ENCODE measurements at regions not wholly inside any gene's neighbourhood (a gene's known extent, or its start where the extent isn't known, plus 50 kb on each side); places are given as distances from the start of the nearest gene placed in this dataset.

GRCh38 chr3:194042927-194043326, 93.0 kb upstream of the HES1 start:
- no peak for DNase-seq (ENCODE audit: low read depth)
- no peak for TF ChIP-seq CTCF (conservative IDR thresholded peaks at IDR 0.05; ENCODE audit: low read depth, low read length)
- no peak overlapping the region for H3K4me3 ChIP-seq (ENCODE audit: low read length)

- H3K4me3 ChIP-seq (ENCODE audit: low read length) = no peak overlapping the region
- DNase-seq (ENCODE audit: low read depth) = no peak
- no peak for TF ChIP-seq CTCF (conservative IDR thresholded peaks at IDR 0.05; ENCODE audit: low read depth, low read length)
Measured at GRCh38 chr3:194043516-194043915, 92.4 kb upstream of the HES1 start.

- no peak overlapping the region for H3K4me3 ChIP-seq (ENCODE audit: low read length)
- DNase-seq (ENCODE audit: low read depth) = no peak
- no peak for TF ChIP-seq CTCF (conservative IDR thresholded peaks at IDR 0.05; ENCODE audit: low read depth, low read length)
Measured at GRCh38 chr3:194045289-194045688, 90.7 kb upstream of the HES1 start.

- H3K4me3 ChIP-seq (ENCODE audit: low read length) = no peak overlapping the region
- TF ChIP-seq CTCF (conservative IDR thresholded peaks at IDR 0.05; ENCODE audit: low read depth, low read length) = no peak
- DNase-seq (ENCODE audit: low read depth) = no peak
Measured at GRCh38 chr3:194045919-194046318, 90.0 kb upstream of the HES1 start.

- TF ChIP-seq CTCF (conservative IDR thresholded peaks at IDR 0.05; ENCODE audit: low read depth, low read length) = no peak
- DNase-seq (ENCODE audit: low read depth) = no peak
- H3K4me3 ChIP-seq (ENCODE audit: low read length) = no peak overlapping the region
Measured at GRCh38 chr3:194046531-194046930, 89.4 kb upstream of the HES1 start.

GRCh38 chr3:194046995-194047645, 88.8 kb upstream of the HES1 start:
- H3K4me3 ChIP-seq (ENCODE audit: low read length) = no peak overlapping the region
- no peak for DNase-seq (ENCODE audit: low read depth)
- no peak for TF ChIP-seq CTCF (conservative IDR thresholded peaks at IDR 0.05; ENCODE audit: low read depth, low read length)

GRCh38 chr3:194049394-194049793, 86.6 kb upstream of the HES1 start:
- no peak overlapping the region for H3K4me3 ChIP-seq (ENCODE audit: low read length)
- no peak for DNase-seq (ENCODE audit: low read depth)
- no peak for TF ChIP-seq CTCF (conservative IDR thresholded peaks at IDR 0.05; ENCODE audit: low read depth, low read length)
